Mucosa of descending colon (tissue), 3 donors: ENCODE measurements at regions not wholly inside any gene's neighbourhood (a gene's known extent, or its start where the extent isn't known, plus 50 kb on each side); places are given as distances from the start of the nearest gene placed in this dataset.

Experiments used
- ATAC-seq: fragments of 200-7000 bp; cut with Tn5 transposase; one replicate; pipeline ENCODE4 v1.9.1; 2020; ENCODE audit warnings: mild to moderate bottlenecking, moderate library complexity
- DNase-seq, 3 donors: peaks; one replicate each; pipeline ENCODE4 v3.0.0-alpha.2; 2020
- H3K36me3 ChIP-seq: fragments of 200-600 bp; one replicate; pipeline ENCODE4 v1.8.0; 2021; ENCODE audit warnings: low read depth, mild to moderate bottlenecking
- H3K4me1 ChIP-seq: fragments of 200-600 bp; one replicate; pipeline ENCODE4 v1.8.0; 2021; ENCODE audit warnings: low read depth, mild to moderate bottlenecking
- H3K4me3 ChIP-seq: fragments of 200-600 bp; one replicate; pipeline ENCODE4 v1.8.0; 2021; ENCODE audit warnings: mild to moderate bottlenecking
- H3K9me3 ChIP-seq: fragments of 200-600 bp; one replicate; pipeline ENCODE4 v1.8.0; 2021; ENCODE audit warnings: mild to moderate bottlenecking
- intact Hi-C, 2 donors: fragments of 100-400 bp; cut with DNase I in 1 of 2; cut with micrococcal nuclease in 1 of 2; formaldehyde crosslinking; loops; one replicate each; pipeline versions ENCODE4 v1.11.0 to v1.11.1; 2022; cut with DNase I, micrococcal nuclease
- TF ChIP-seq, protein P1 (sequence below): fragments of 200-600 bp; IDR thresholded peaks from one replicate; pipeline ENCODE4 v1.8.0; 2022; ENCODE audit warnings: antibody characterized with exemption, mild to moderate bottlenecking
- donor health status: DM: no; HTN: no; CAD: no; lungs with moderate emphysema.
- donor health status: DM: no; HTN: no; CAD: no.
- donor health status: DM: no; HTN: yes; CAD: no.

GRCh38 chr13:73366241-73366640, 307.4 kb downstream of the KLF5 start:
- ATAC-seq, result no peak
- Histone ChIP-seq H3K4me3 (no peak overlapping the region), H3K36me3 (no peaks in the 10 kb centered on the region), H3K9me3 (no peaks in the 10 kb centered on the region), H3K4me1 (peaks cover 25% of the 10 kb centered on the region)
- intact Hi-C loops, result no loop called here
- TF ChIP-seq, protein P1, sequence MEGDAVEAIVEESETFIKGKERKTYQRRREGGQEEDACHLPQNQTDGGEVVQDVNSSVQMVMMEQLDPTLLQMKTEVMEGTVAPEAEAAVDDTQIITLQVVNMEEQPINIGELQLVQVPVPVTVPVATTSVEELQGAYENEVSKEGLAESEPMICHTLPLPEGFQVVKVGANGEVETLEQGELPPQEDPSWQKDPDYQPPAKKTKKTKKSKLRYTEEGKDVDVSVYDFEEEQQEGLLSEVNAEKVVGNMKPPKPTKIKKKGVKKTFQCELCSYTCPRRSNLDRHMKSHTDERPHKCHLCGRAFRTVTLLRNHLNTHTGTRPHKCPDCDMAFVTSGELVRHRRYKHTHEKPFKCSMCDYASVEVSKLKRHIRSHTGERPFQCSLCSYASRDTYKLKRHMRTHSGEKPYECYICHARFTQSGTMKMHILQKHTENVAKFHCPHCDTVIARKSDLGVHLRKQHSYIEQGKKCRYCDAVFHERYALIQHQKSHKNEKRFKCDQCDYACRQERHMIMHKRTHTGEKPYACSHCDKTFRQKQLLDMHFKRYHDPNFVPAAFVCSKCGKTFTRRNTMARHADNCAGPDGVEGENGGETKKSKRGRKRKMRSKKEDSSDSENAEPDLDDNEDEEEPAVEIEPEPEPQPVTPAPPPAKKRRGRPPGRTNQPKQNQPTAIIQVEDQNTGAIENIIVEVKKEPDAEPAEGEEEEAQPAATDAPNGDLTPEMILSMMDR, result no peak
- no peak for DNase-seq

GRCh38 chr13:73365681-73366080, 306.9 kb downstream of the KLF5 start:
- DNase-seq (no peak), ATAC-seq (peak; percentile 63)
- H3K36me3 ChIP-seq, result no peaks in the 10 kb centered on the region
- peaks cover 25% of the 10 kb centered on the region for H3K4me1 ChIP-seq
- no peaks in the 10 kb centered on the region for H3K9me3 ChIP-seq
- TF ChIP-seq, protein P1, result no peak
- no peak overlapping the region for H3K4me3 ChIP-seq
- intact Hi-C loops, result no loop called here

DNA sequence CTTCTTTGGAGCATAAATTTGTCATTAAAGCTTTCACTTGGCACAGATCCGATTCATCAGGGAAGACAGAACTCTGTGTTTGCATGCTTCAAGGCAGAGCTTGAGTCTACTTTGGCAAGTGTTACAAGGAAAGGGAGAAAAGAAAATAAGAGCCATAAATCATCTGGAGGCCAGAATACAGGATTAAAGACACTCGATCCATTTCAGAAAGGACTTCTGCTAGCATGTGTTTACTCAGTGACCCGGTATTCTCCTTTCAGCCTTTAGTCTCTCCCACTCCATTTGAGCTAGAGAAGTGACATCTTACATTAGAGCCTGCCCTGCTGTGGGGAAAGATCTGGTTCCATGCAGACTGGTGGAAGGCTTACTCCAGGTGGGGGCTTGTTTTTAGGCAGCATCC, 306.4 kb downstream of the KLF5 start:
- peak in 1 of 3 donors; percentile 28 for DNase-seq
- TF ChIP-seq, protein P1, result no peak
- Histone ChIP-seq H3K4me1 (peaks cover 25% of the 10 kb centered on the region), H3K36me3 (no peaks in the 10 kb centered on the region), H3K4me3 (no peak overlapping the region), H3K9me3 (no peaks in the 10 kb centered on the region)
- intact Hi-C loops, result no loop called here
- ATAC-seq, result peak; percentile 81

DNA sequence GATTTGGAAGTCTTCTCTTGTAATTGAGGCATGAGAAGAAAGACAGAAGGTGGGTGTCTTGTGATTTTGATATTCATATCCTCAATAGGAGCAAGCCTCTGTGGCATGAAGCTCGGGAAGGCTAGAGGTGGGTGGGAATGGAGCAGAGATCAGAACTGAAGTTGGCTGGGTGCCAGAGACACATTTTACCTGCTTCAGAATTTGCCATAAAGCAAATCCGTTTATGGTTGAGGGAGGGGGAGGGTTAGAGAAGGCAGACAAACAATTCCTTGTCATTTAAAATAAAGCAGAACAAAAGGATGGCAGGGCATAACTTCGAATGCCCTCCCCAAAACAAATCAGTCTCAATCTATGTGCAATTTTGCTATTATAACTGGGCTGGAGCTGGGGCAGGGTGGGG, 305.9 kb downstream of the KLF5 start:
- peaks cover 25% of the 10 kb centered on the region for H3K4me1 ChIP-seq
- intact Hi-C loops, result no loop called here
- no peaks in the 10 kb centered on the region for H3K9me3 ChIP-seq
- ATAC-seq, result peak; percentile 25
- TF ChIP-seq, protein P1, result no peak
- H3K36me3 ChIP-seq, result no peaks in the 10 kb centered on the region
- DNase-seq, result peak in 1 of 3 donors; percentile 66
- no peak overlapping the region for H3K4me3 ChIP-seq

- Histone ChIP-seq H3K4me1 (no peaks in the 10 kb centered on the region), H3K4me3 (no peak overlapping the region), H3K9me3 (no peaks in the 10 kb centered on the region), H3K36me3 (no peaks in the 10 kb centered on the region)
- no peak for DNase-seq
- TF ChIP-seq, protein P1, result no peak
- intact Hi-C loops, result no loop called here
- no peak for ATAC-seq
Measured at GRCh38 chr13:73358606-73359095, 299.8 kb downstream of the KLF5 start.

DNA sequence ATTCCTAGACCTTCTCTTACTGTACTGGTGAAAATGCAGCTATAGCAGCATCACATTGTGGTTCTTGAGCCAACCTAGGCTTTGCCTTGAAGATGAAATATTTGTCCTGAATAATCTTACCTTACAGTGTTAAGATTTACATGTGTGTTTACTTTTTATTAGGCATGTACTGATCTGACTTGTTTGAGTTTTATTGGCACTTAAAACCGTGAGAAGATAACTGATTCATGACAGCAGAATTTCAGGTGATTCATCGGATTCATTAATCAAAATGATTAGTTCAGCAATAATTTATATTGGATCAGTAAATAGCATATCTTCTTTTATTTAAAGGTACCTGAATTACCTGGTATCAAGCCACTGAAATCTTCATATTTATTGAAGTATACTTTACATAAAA, 296.3 kb downstream of the KLF5 start:
- TF ChIP-seq, protein P1, result no peak
- ATAC-seq, result no peak
- no peak for DNase-seq
- no peaks in the 10 kb centered on the region for H3K4me1 ChIP-seq
- H3K36me3 ChIP-seq, result no peaks in the 10 kb centered on the region
- H3K4me3 ChIP-seq, result no peak overlapping the region
- intact Hi-C loops, result no loop called here
- no peaks in the 10 kb centered on the region for H3K9me3 ChIP-seq
